ENCODE measurements at regions not wholly inside any gene's neighbourhood (a gene's known extent, or its start where the extent isn't known, plus 50 kb on each side); places are given as distances from the start of the nearest gene placed in this dataset.

DNA sequence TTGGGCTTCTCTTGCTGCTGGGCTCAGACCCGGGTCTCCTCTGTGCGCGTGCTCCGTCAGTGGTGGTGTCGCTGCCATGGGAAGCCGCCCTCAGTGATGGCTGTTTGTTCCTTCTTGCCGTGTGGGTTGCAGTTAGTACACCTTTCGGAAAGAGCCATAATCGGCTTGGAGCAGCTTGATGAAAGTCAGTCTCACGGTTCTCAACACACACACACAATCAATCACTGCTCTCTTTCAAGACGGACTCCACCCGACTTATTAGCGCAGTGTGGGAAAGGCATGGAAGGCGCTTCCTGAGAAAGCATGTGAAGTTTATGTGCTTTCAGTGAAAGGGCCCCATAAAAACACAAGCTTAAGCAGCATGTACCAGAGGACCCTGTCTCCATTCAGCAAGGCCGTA lies 64.1 kb downstream of the SOX11 start:
- no peak for TF ChIP-seq EZH2 (IDR thresholded peaks at IDR 0.05)
- TF ChIP-seq POLR2A (IDR thresholded peaks at IDR 0.05; ENCODE audit: borderline replicate concordance, extremely low read depth, insufficient read depth, insufficient read length) = no peak

Measured in HCT116 (cell line).